Thyroid gland (tissue), 4 donors: ENCODE measurements at regions not wholly inside any gene's neighbourhood (a gene's known extent, or its start where the extent isn't known, plus 50 kb on each side); places are given as distances from the start of the nearest gene placed in this dataset.

ENCODE experiments used
- POLR2A ChIP-seq, 2 donors: fragments of 450-650 bp; IDR thresholded peaks; one replicate each; pipeline ENCODE4 v1.6.1; 2017; ENCODE audit warnings: antibody characterized with exemption in 2 of 2, mild to moderate bottlenecking in 2 of 2, moderate library complexity in 1 of 2
- TF ChIP-seq, protein P1 (sequence below), 6 experiments: fragments of 200-600 bp in 3 of 6; fragments of 450-650 bp in 3 of 6; sonication (generic) in 3 of 6; IDR thresholded peaks; one replicate each; pipeline ENCODE4 v1.5.1; 2016 to 2019; ENCODE audit warnings: antibody characterized with exemption in 6 of 6, mild to moderate bottlenecking in 2 of 6, inconsistent platforms in 1 of 6, moderate library complexity in 1 of 6

DNA sequence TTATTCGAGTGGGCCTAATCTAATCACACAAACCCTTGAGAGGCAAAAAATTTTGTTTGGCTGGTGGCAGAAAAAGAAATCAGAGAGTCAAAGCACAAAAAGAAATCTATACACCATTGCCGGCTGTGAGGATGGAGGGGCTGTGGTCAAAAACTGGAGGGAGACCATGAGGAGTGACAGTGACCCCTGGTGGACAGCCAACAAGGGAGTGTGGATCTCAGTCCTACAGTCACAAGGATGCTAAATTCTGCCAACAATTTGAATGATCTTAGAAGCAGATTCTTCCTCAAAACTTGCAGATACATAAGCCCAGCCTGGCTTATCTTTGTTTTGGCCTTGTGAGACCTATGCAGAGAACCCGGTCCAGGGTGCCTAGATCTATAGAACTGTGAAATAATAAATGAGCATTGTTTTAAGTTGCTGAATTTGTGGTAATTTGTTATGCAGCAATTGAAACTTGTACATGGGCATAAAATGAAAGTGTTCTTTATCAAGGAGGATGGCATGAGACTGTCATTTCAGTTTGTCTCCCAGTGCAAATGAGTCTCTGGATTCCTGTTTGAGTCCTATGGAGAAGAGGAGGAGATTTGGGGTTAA lies 103.0 kb upstream of the ARHGEF26 start:
- TF ChIP-seq, protein P1, sequence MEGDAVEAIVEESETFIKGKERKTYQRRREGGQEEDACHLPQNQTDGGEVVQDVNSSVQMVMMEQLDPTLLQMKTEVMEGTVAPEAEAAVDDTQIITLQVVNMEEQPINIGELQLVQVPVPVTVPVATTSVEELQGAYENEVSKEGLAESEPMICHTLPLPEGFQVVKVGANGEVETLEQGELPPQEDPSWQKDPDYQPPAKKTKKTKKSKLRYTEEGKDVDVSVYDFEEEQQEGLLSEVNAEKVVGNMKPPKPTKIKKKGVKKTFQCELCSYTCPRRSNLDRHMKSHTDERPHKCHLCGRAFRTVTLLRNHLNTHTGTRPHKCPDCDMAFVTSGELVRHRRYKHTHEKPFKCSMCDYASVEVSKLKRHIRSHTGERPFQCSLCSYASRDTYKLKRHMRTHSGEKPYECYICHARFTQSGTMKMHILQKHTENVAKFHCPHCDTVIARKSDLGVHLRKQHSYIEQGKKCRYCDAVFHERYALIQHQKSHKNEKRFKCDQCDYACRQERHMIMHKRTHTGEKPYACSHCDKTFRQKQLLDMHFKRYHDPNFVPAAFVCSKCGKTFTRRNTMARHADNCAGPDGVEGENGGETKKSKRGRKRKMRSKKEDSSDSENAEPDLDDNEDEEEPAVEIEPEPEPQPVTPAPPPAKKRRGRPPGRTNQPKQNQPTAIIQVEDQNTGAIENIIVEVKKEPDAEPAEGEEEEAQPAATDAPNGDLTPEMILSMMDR (IDR thresholded peaks at IDR 0.05) = peak in 1 of 6 experiments; percentile 29
- no peak for TF ChIP-seq POLR2A (IDR thresholded peaks at IDR 0.05)
